GM20000 (cell line): ENCODE measurements at regions not wholly inside any gene's neighbourhood (a gene's known extent, or its start where the extent isn't known, plus 50 kb on each side); places are given as distances from the start of the nearest gene placed in this dataset.
A peak's percentile ranks its signal among the peaks of the same experiment; 100 is the strongest.

Experiments used
- DNase-seq: peaks from one replicate; pipeline ENCODE4 v3.0.0; 2012; ENCODE audit warnings: low spot score
- TF ChIP-seq, protein P1 (sequence below): IDR thresholded peaks from 2 replicates; pipeline ENCODE4 v1.5.1; 2012; ENCODE audit warnings: mild to moderate bottlenecking, control low read depth; ENCODE audit errors: extremely low read depth, missing control alignments

DNA sequence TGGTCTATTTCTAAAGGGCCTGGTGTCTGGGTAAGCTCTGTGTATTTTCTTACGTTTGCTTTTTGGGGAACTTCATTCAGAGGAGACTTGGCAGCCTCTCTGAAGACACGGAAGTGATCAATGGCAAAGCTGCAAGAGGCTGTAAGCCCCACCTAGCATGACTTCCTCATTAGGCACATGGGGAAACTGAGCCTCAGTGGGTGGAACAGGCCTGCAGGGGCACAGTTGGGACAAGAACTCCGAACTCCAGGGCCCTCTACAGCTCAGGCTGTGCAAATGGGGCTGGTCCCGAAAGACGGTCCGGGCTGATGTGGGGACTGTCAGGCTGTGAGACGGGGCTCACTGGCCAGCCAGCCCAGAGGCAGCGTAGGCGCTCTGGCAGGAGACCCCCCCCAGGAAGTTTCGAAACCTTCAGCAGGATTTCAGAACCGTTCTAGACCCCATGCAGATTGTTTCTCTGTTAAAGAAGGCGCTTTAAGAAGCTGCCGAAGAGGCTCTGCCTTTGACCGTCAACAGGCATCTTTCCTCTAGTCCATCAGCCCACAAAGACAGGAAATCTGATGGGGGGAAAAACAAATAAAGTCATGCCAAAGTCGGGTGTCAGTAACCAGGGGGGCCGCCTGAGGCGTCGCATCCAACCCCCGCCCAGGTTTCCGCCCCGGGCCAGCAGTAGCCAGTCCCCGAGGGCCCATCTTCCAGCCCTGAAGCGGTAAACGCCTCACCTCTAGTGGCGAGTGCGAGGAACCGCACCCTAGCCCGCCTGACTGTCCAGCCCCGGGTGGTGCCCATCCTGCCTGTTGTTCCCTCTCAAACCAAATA lies 79.8 kb upstream of the TBC1D3K start:
- peak; percentile 71 for DNase-seq
- TF ChIP-seq, protein P1, sequence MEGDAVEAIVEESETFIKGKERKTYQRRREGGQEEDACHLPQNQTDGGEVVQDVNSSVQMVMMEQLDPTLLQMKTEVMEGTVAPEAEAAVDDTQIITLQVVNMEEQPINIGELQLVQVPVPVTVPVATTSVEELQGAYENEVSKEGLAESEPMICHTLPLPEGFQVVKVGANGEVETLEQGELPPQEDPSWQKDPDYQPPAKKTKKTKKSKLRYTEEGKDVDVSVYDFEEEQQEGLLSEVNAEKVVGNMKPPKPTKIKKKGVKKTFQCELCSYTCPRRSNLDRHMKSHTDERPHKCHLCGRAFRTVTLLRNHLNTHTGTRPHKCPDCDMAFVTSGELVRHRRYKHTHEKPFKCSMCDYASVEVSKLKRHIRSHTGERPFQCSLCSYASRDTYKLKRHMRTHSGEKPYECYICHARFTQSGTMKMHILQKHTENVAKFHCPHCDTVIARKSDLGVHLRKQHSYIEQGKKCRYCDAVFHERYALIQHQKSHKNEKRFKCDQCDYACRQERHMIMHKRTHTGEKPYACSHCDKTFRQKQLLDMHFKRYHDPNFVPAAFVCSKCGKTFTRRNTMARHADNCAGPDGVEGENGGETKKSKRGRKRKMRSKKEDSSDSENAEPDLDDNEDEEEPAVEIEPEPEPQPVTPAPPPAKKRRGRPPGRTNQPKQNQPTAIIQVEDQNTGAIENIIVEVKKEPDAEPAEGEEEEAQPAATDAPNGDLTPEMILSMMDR, result peak; percentile 93

DNA sequence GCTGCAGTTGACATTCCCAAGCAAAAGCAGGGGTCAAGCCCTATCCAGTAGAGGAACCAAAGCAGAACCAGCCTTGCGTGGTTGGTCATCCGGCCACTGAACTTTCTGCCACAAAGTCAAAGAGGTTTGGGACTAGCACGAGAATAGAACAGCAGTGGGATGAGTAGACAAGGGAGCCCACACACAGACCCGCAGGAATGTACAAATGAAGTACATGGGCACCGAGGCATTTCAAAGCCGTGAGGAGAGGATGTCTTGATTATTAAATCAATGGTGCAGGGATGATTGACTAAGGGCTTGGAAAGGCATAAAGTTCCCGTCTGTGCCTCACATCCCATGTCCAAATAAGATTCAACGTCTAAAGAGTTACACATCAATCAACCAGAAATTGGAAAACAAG lies 81.8 kb upstream of the TBC1D3K start:
- TF ChIP-seq, protein P1, result no peak
- no peak for DNase-seq

DNA sequence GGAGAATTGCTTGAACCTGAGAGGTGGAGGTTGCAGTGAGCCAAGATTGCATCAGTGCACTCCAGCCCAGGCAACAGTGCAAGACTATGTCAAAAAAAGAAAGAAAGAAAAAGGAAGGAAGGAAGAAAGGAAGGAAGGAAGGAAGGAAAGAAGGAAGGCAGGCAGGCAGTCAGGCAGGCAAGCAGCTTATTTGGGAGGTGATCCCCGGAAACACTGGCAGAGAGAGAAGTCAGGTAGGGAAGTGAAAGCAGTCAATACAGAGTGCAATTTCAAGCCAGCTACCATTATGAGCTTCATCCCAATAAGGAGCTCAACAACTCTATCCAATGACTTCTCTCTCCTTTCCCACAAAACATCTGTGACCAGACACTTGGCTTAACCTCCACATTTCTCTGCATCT lies 83.0 kb upstream of the TBC1D3K start:
- TF ChIP-seq, protein P1, result no peak

DNA sequence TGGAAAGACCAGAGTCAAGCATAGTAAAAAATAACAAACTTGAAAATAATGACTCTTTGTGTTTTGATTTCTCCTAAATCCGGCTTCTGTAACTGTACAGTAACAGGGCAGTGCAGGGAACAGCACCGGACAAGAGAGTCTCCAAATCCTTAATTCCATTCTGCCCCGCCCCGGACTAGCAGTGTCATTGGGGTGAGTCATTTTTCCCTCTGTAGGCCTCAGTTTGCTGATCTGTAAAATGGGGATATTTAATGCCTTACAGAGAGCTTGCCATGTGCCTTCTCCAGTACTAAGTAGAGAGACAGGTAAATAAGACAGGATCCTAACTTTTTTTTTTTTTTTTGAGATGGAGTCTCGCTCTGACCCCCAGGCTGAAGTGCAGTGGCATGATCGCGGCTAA lies 83.6 kb upstream of the TBC1D3K start:
- no peak for DNase-seq
- TF ChIP-seq, protein P1, result no peak

More for the DNA sequence above, 83.0 kb upstream of the TBC1D3K start:
- DNase-seq, result no peak

DNA sequence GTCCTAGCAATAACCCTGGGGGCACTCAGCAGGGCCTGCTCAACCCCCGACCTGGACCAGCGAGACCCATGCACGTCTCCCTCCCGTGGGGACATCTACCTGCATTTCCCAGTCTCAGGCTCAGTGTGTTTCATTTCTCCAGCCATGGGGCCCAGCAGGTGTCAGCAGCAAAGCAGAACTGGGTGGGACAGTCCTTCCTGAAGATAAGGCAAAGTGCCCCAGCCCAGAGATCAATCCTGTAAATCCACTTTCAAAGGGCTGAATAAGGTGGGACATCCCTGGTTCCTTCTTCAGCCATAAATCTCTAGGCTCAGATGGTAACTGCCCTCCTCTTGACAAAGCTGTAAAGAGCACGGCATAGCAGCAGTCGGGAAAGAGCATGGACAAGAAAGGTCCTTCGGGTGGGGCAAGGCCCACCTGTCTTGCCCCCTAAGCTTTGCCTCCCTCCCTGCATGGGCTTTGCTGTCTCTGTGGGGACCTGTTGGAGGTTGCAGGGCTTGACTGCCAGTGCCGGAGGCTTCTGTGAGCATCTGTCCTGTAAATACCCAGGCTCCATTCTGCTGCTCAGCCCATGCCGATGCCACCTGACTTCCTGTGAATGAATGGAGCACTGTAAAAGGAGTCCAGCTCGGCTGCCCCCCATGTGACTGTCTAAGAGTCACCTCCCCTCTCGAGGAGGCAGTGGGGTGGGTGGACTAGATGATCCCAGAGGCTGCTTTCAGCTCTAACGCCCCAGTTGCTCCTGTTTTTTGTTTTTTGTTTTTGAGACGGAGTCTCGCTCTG lies 84.8 kb upstream of the TBC1D3K start:
- no peak for DNase-seq

DNA sequence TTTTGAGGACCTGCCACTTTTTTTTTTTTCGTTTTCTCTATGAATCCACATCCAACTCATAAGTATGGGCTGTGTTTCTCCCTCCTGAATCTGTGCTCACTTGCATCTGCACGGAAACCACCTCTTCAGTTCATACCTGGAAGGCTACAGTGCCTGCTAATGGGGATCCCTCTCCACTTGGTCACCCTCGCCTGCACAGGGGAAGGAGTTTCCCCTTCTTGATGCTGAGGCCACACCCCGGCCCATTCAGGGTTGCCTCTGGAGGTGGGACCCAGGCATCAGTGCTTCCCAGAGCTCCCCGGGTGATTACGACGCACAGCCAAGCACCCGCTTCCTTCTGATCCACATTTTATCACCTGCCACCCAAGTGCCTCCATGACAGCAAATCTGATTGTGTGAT lies 85.9 kb upstream of the TBC1D3K start:
- TF ChIP-seq, protein P1, result no peak
- DNase-seq, result no peak

More for the DNA sequence above, 84.8 kb upstream of the TBC1D3K start:
- TF ChIP-seq, protein P1, result no peak

DNA sequence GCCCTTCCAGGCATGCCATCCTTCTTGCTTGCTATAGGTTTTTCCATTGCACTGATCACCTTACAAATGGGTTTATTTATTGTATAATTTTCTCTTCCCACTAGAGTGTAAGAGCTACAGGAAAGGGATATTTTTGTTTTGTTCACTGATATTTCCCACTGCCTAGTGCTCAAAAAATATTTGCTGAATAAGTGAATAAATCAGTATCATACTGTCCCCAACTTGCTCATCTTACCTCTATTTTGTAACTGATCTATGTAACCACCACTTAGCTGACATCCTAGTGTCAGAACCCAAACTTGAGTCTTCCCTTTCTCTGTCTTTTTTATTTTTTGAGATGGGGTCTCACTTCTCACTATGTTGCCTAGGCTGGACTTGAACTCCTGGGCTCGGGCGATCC lies 87.6 kb upstream of the TBC1D3K start:
- DNase-seq, result no peak
- TF ChIP-seq, protein P1, result no peak
